ENCODE measurements at regions not wholly inside any gene's neighbourhood (a gene's known extent, or its start where the extent isn't known, plus 50 kb on each side); places are given as distances from the start of the nearest gene placed in this dataset.

- TF ChIP-seq CTCF (IDR thresholded peaks at IDR 0.05; ENCODE audit: insufficient read depth, low read length, poor library complexity, severe bottlenecking), result no peak
- H3K4me3 ChIP-seq (ENCODE audit: low read depth, low read length), result no peak overlapping the region
- no peaks in the 10 kb centered on the region for H3K27me3 ChIP-seq (ENCODE audit: control insufficient read depth, insufficient read depth, low read length)
- DNase-seq (ENCODE audit: low read depth), result no peak
- H3K36me3 ChIP-seq (ENCODE audit: control insufficient read depth, insufficient read depth, low read length), result no peaks in the 10 kb centered on the region
These were observed 85.9 kb upstream of the NPVF start for GRCh38 chr7:25314094-25314730.

DNA sequence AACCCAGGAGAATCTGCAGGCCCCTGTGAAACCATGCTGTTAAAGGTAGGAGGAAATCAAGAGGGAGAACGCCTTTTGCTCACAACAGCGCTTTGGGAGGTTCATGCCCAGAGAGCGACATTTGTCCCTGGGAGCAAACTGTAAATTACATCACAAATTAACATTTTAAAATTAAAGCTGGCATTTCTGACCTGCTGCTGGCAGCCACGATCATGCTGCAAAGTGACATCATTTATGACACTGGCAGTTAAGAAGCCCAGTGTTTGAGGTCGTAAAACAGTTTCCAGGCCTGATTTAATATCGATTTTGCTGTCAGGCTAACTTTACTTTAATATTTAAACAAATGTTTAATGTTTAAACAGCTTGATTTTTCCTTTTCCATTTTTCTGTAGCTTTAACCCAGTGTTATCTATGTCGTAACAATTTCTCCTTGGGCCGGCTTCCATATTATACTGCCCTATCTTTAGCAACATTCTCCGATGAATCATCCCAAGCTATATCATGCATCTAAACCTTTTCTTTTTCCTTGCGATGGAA lies 86.5 kb upstream of the NPVF start:
- no peak for DNase-seq (ENCODE audit: low read depth)
- Histone ChIP-seq H3K4me3 (ENCODE audit: low read depth, low read length) (no peak overlapping the region), H3K27me3 (ENCODE audit: control insufficient read depth, insufficient read depth, low read length) (no peaks in the 10 kb centered on the region), H3K36me3 (ENCODE audit: control insufficient read depth, insufficient read depth, low read length) (no peaks in the 10 kb centered on the region)
- no peak for TF ChIP-seq CTCF (IDR thresholded peaks at IDR 0.05; ENCODE audit: insufficient read depth, low read length, poor library complexity, severe bottlenecking)

GRCh38 chr7:25316366-25316765 lies 88.1 kb upstream of the NPVF start:
- Histone ChIP-seq H3K27me3 (ENCODE audit: control insufficient read depth, insufficient read depth, low read length) (peaks cover 1% of the 10 kb centered on the region), H3K4me3 (ENCODE audit: low read depth, low read length) (no peak overlapping the region), H3K36me3 (ENCODE audit: control insufficient read depth, insufficient read depth, low read length) (no peaks in the 10 kb centered on the region)
- no peak for DNase-seq (ENCODE audit: low read depth)
- TF ChIP-seq CTCF (IDR thresholded peaks at IDR 0.05; ENCODE audit: insufficient read depth, low read length, poor library complexity, severe bottlenecking), result no peak

- Histone ChIP-seq H3K36me3 (ENCODE audit: control insufficient read depth, insufficient read depth, low read length) (no peaks in the 10 kb centered on the region), H3K4me3 (ENCODE audit: low read depth, low read length) (no peak overlapping the region), H3K27me3 (ENCODE audit: control insufficient read depth, insufficient read depth, low read length) (peaks cover 4% of the 10 kb centered on the region)
- no peak for DNase-seq (ENCODE audit: low read depth)
- TF ChIP-seq CTCF (IDR thresholded peaks at IDR 0.05; ENCODE audit: insufficient read depth, low read length, poor library complexity, severe bottlenecking), result no peak
These were observed 89.8 kb upstream of the NPVF start for GRCh38 chr7:25318047-25318446.

GRCh38 chr7:25319707-25320106 lies 91.4 kb upstream of the NPVF start:
- DNase-seq (ENCODE audit: low read depth), result no peak
- no peak for TF ChIP-seq CTCF (IDR thresholded peaks at IDR 0.05; ENCODE audit: insufficient read depth, low read length, poor library complexity, severe bottlenecking)
- H3K27me3 ChIP-seq (ENCODE audit: control insufficient read depth, insufficient read depth, low read length), result peaks cover 4% of the 10 kb centered on the region
- no peak overlapping the region for H3K4me3 ChIP-seq (ENCODE audit: low read depth, low read length)
- no peaks in the 10 kb centered on the region for H3K36me3 ChIP-seq (ENCODE audit: control insufficient read depth, insufficient read depth, low read length)

DNA sequence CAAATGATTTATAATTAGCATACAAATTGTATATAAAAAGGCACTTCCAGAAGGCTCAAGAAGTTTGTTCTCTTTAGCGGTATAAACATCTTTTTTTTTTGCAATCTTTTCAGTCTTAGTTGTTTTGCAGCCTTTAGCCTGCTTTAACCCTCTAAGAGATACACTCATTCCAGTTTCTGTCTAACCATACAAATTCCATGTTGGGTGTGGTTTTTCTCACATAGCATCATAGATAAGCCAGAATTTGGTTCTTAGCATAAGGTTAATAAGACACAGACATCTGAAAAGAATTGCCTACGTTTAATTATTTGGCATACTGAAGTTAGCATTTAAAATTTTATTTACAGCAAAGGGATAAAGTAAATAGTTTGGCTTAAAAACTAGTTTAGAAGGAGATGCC lies 92.5 kb upstream of the NPVF start:
- no peak for DNase-seq (ENCODE audit: low read depth)
- H3K27me3 ChIP-seq (ENCODE audit: control insufficient read depth, insufficient read depth, low read length), result peaks cover 4% of the 10 kb centered on the region
- no peak overlapping the region for H3K4me3 ChIP-seq (ENCODE audit: low read depth, low read length)
- no peaks in the 10 kb centered on the region for H3K36me3 ChIP-seq (ENCODE audit: control insufficient read depth, insufficient read depth, low read length)
- TF ChIP-seq CTCF (IDR thresholded peaks at IDR 0.05; ENCODE audit: insufficient read depth, low read length, poor library complexity, severe bottlenecking), result no peak
